GM21526 (cell line): ENCODE measurements at regions not wholly inside any gene's neighbourhood (a gene's known extent, or its start where the extent isn't known, plus 50 kb on each side); places are given as distances from the start of the nearest gene placed in this dataset.
"Not testable (repeated sequence)": the region's sequence is repeated elsewhere in the genome, so short reads cannot be mapped to it uniquely, and the experiment has no call there.

Experiments
- ATAC-seq: cut with Tn5 transposase; IDR thresholded peaks from one replicate; pipeline ENCODE4 v1.9.1; 2021; ENCODE audit warnings: moderate library complexity; ENCODE audit not compliant: unreplicated experiment, low FRiP score

GRCh38 chr6:139447656-139447975 is 73.2 kb upstream of the CITED2 start:
- no peak for ATAC-seq

GRCh38 chr6:139446768-139447655 is 72.6 kb upstream of the CITED2 start:
- no peak for ATAC-seq

- no peak for ATAC-seq
Observed at GRCh38 chr6:139446138-139446715, 71.8 kb upstream of the CITED2 start.

- ATAC-seq = not testable (repeated sequence)
Observed at GRCh38 chr6:139444273-139444787, 69.9 kb upstream of the CITED2 start.

- ATAC-seq = no peak
Observed at GRCh38 chr6:139443231-139444112, 69.0 kb upstream of the CITED2 start.

- ATAC-seq = no peak
Observed at GRCh38 chr6:139442188-139442671, 67.8 kb upstream of the CITED2 start.

GRCh38 chr6:139439349-139439748 is 64.9 kb upstream of the CITED2 start:
- ATAC-seq = no peak

GRCh38 chr6:139438775-139439174 is 64.3 kb upstream of the CITED2 start:
- no peak for ATAC-seq

- no peak for ATAC-seq
Observed at GRCh38 chr6:139436957-139437348, 62.5 kb upstream of the CITED2 start.

GRCh38 chr6:139436200-139436956 is 61.9 kb upstream of the CITED2 start:
- ATAC-seq = no peak

GRCh38 chr6:139433631-139434419 is 59.4 kb upstream of the CITED2 start:
- no peak for ATAC-seq

GRCh38 chr6:139431602-139431956 is 57.1 kb upstream of the CITED2 start:
- no peak for ATAC-seq

- ATAC-seq = no peak
Observed at GRCh38 chr6:139430899-139431601, 56.6 kb upstream of the CITED2 start.

- ATAC-seq = no peak
Observed at GRCh38 chr6:139429580-139430145, 55.2 kb upstream of the CITED2 start.

- no peak for ATAC-seq
Observed at GRCh38 chr6:139427199-139427598, 52.8 kb upstream of the CITED2 start.

GRCh38 chr6:139426795-139427194 is 52.3 kb upstream of the CITED2 start:
- no peak for ATAC-seq

- ATAC-seq = no peak
Observed at GRCh38 chr6:139425780-139426179, 51.3 kb upstream of the CITED2 start.

GRCh38 chr6:139423971-139424667 is 49.7 kb upstream of the CITED2 start:
- ATAC-seq = no peak
